ENCODE measurements at regions not wholly inside any gene's neighbourhood (a gene's known extent, or its start where the extent isn't known, plus 50 kb on each side); places are given as distances from the start of the nearest gene placed in this dataset.
"Not testable (repeated sequence)": the region's sequence is repeated elsewhere in the genome, so short reads cannot be mapped to it uniquely, and the experiment has no call there.

- H3K4me3 ChIP-seq = no peak overlapping the region
- no peaks in the 10 kb centered on the region for H3K4me1 ChIP-seq (replicated peaks)
- H3K9me3 ChIP-seq (replicated peaks) = no peaks in the 10 kb centered on the region
- DNase-seq (ENCODE audit: low read depth in 1 of 2, low spot score in 2 of 2) = no peak
- no peaks in the 10 kb centered on the region for H3K36me3 ChIP-seq
- H3K27ac ChIP-seq = no peak overlapping the region
- H3K27me3 ChIP-seq (replicated peaks) = no peaks in the 10 kb centered on the region
These were observed 178.9 kb upstream of the MGAT4C start for GRCh38 chr12:86435053-86435452.

GRCh38 chr12:86429824-86430223, 173.6 kb upstream of the MGAT4C start:
- H3K36me3 ChIP-seq = no peaks in the 10 kb centered on the region
- no peaks in the 10 kb centered on the region for H3K27me3 ChIP-seq (replicated peaks)
- no peaks in the 10 kb centered on the region for H3K4me1 ChIP-seq (replicated peaks)
- no peak overlapping the region for H3K4me3 ChIP-seq
- no peaks in the 10 kb centered on the region for H3K9me3 ChIP-seq (replicated peaks)
- no peak overlapping the region for H3K27ac ChIP-seq
- no peak for DNase-seq (ENCODE audit: low read depth in 1 of 2, low spot score in 2 of 2)

GRCh38 chr12:86421333-86421732, 165.1 kb upstream of the MGAT4C start:
- H3K27me3 ChIP-seq (replicated peaks) = no peaks in the 10 kb centered on the region
- no peak for DNase-seq (ENCODE audit: low read depth in 1 of 2, low spot score in 2 of 2)
- no peak overlapping the region for H3K4me3 ChIP-seq
- no peaks in the 10 kb centered on the region for H3K36me3 ChIP-seq
- H3K4me1 ChIP-seq (replicated peaks) = no peaks in the 10 kb centered on the region
- H3K9me3 ChIP-seq (replicated peaks) = no peaks in the 10 kb centered on the region
- H3K27ac ChIP-seq = no peak overlapping the region

GRCh38 chr12:86414201-86414600, 158.0 kb upstream of the MGAT4C start:
- H3K27me3 ChIP-seq (replicated peaks) = no peaks in the 10 kb centered on the region
- H3K4me1 ChIP-seq (replicated peaks) = no peaks in the 10 kb centered on the region
- no peak overlapping the region for H3K27ac ChIP-seq
- H3K4me3 ChIP-seq = no peak overlapping the region
- H3K9me3 ChIP-seq (replicated peaks) = peaks cover 3% of the 10 kb centered on the region; the same call in 1 of the 2 replicates
- DNase-seq (ENCODE audit: low read depth in 1 of 2, low spot score in 2 of 2) = no peak
- no peaks in the 10 kb centered on the region for H3K36me3 ChIP-seq

GRCh38 chr12:86411710-86412109, 155.5 kb upstream of the MGAT4C start:
- Histone ChIP-seq H3K4me1 (replicated peaks) (no peaks in the 10 kb centered on the region), H3K4me3 (no peak overlapping the region), H3K27me3 (replicated peaks) (no peaks in the 10 kb centered on the region), H3K27ac (no peak overlapping the region), H3K36me3 (no peaks in the 10 kb centered on the region), H3K9me3 (replicated peaks) (peaks cover 3% of the 10 kb centered on the region; the same call in 1 of the 2 replicates)
- DNase-seq (ENCODE audit: low read depth in 1 of 2, low spot score in 2 of 2) = no peak

GRCh38 chr12:86407620-86408208, 151.5 kb upstream of the MGAT4C start:
- H3K27me3 ChIP-seq (replicated peaks) = no peaks in the 10 kb centered on the region

GRCh38 chr12:86389949-86390348, 133.8 kb upstream of the MGAT4C start:
- DNase-seq (ENCODE audit: low read depth in 1 of 2, low spot score in 2 of 2) = no peak
- H3K9me3 ChIP-seq (replicated peaks) = no peaks in the 10 kb centered on the region
- no peaks in the 10 kb centered on the region for H3K4me1 ChIP-seq (replicated peaks)
- no peaks in the 10 kb centered on the region for H3K27me3 ChIP-seq (replicated peaks)
- H3K4me3 ChIP-seq = no peak overlapping the region
- H3K27ac ChIP-seq = no peak overlapping the region
- no peaks in the 10 kb centered on the region for H3K36me3 ChIP-seq

More at GRCh38 chr12:86407620-86408208, 151.5 kb upstream of the MGAT4C start:
- Histone ChIP-seq H3K27ac (no peak overlapping the region), H3K9me3 (replicated peaks) (no peaks in the 10 kb centered on the region; the same call in 1 of the 2 replicates), H3K4me1 (replicated peaks) (no peaks in the 10 kb centered on the region), H3K4me3 (no peak overlapping the region), H3K36me3 (no peaks in the 10 kb centered on the region)
- DNase-seq (ENCODE audit: low read depth in 1 of 2, low spot score in 2 of 2) = no peak

GRCh38 chr12:86387591-86388145, 131.5 kb upstream of the MGAT4C start:
- no peaks in the 10 kb centered on the region for H3K36me3 ChIP-seq
- no peak overlapping the region for H3K4me3 ChIP-seq
- no peaks in the 10 kb centered on the region for H3K9me3 ChIP-seq (replicated peaks)
- H3K27ac ChIP-seq = no peak overlapping the region
- DNase-seq (ENCODE audit: low read depth in 1 of 2, low spot score in 2 of 2) = no peak
- no peaks in the 10 kb centered on the region for H3K4me1 ChIP-seq (replicated peaks)
- H3K27me3 ChIP-seq (replicated peaks) = no peaks in the 10 kb centered on the region

GRCh38 chr12:86383759-86384158, 127.6 kb upstream of the MGAT4C start:
- H3K27me3 ChIP-seq (replicated peaks); H3K4me3 ChIP-seq; H3K27ac ChIP-seq; DNase-seq (ENCODE audit: low read depth in 1 of 2, low spot score in 2 of 2); H3K36me3 ChIP-seq; H3K9me3 ChIP-seq (replicated peaks); H3K4me1 ChIP-seq (replicated peaks): not testable (repeated sequence)

- H3K36me3 ChIP-seq = no peaks in the 10 kb centered on the region
- no peak overlapping the region for H3K4me3 ChIP-seq
- no peaks in the 10 kb centered on the region for H3K27me3 ChIP-seq (replicated peaks)
- no peak for DNase-seq (ENCODE audit: low read depth in 1 of 2, low spot score in 2 of 2)
- no peaks in the 10 kb centered on the region for H3K9me3 ChIP-seq (replicated peaks)
- H3K27ac ChIP-seq = no peak overlapping the region
- H3K4me1 ChIP-seq (replicated peaks) = no peaks in the 10 kb centered on the region
These were observed 123.1 kb upstream of the MGAT4C start for GRCh38 chr12:86379337-86379736.

GRCh38 chr12:86376052-86376451, 119.9 kb upstream of the MGAT4C start:
- H3K9me3 ChIP-seq (replicated peaks) = no peaks in the 10 kb centered on the region
- H3K27me3 ChIP-seq (replicated peaks) = no peaks in the 10 kb centered on the region
- DNase-seq (ENCODE audit: low read depth in 1 of 2, low spot score in 2 of 2) = no peak
- no peaks in the 10 kb centered on the region for H3K36me3 ChIP-seq
- H3K4me1 ChIP-seq (replicated peaks) = no peaks in the 10 kb centered on the region
- no peak overlapping the region for H3K4me3 ChIP-seq
- no peak overlapping the region for H3K27ac ChIP-seq

- DNase-seq (ENCODE audit: low read depth in 1 of 2, low spot score in 2 of 2) = no peak
- no peak overlapping the region for H3K4me3 ChIP-seq
These were observed 117.6 kb upstream of the MGAT4C start for GRCh38 chr12:86373813-86374212.

GRCh38 chr12:86367137-86367536, 110.9 kb upstream of the MGAT4C start:
- Histone ChIP-seq H3K4me3 (no peak overlapping the region), H3K36me3 (no peaks in the 10 kb centered on the region), H3K27me3 (replicated peaks) (no peaks in the 10 kb centered on the region), H3K9me3 (replicated peaks) (no peaks in the 10 kb centered on the region), H3K4me1 (replicated peaks) (no peaks in the 10 kb centered on the region), H3K27ac (no peak overlapping the region)
- no peak for DNase-seq (ENCODE audit: low read depth in 1 of 2, low spot score in 2 of 2)

More at GRCh38 chr12:86373813-86374212, 117.6 kb upstream of the MGAT4C start:
- Histone ChIP-seq H3K9me3 (replicated peaks) (no peaks in the 10 kb centered on the region), H3K27ac (no peak overlapping the region), H3K36me3 (no peaks in the 10 kb centered on the region), H3K4me1 (replicated peaks) (no peaks in the 10 kb centered on the region), H3K27me3 (replicated peaks) (no peaks in the 10 kb centered on the region)

GRCh38 chr12:86349196-86349595, 93.0 kb upstream of the MGAT4C start:
- Histone ChIP-seq H3K36me3 (no peaks in the 10 kb centered on the region), H3K4me3 (no peak overlapping the region), H3K27me3 (replicated peaks) (no peaks in the 10 kb centered on the region), H3K9me3 (replicated peaks) (0 out of 2 replicates have a peak, but pooled peaks cover 3% of the 10 kb centered on the region), H3K4me1 (replicated peaks) (no peaks in the 10 kb centered on the region), H3K27ac (no peak overlapping the region)
- no peak for DNase-seq (ENCODE audit: low read depth in 1 of 2, low spot score in 2 of 2)

Measured in SJSA1 (cell line).